CD4-positive, alpha-beta T cell treated with Interferon alpha-2 for 1 hour (primary cell): ENCODE measurements at regions not wholly inside any gene's neighbourhood (a gene's known extent, or its start where the extent isn't known, plus 50 kb on each side); places are given as distances from the start of the nearest gene placed in this dataset.
A peak's percentile ranks its signal among the peaks of the same experiment; 100 is the strongest.

Experiments
- DNase-seq, 2 donors: peaks; one replicate each; pipeline ENCODE4 v3.0.0-alpha.2; 2020 to 2022

GRCh38 chr14:34126586-34126985 is 175.7 kb upstream of the EGLN3 start:
- DNase-seq = no peak

- DNase-seq = no peak
These were observed 173.7 kb upstream of the EGLN3 start for GRCh38 chr14:34124585-34124984.

- DNase-seq = no peak
These were observed 171.8 kb upstream of the EGLN3 start for GRCh38 chr14:34122650-34123049.

GRCh38 chr14:34122081-34122480 is 171.2 kb upstream of the EGLN3 start:
- no peak for DNase-seq

GRCh38 chr14:34120185-34120977 is 169.5 kb upstream of the EGLN3 start:
- no peak for DNase-seq

GRCh38 chr14:34119107-34119858 is 168.4 kb upstream of the EGLN3 start:
- no peak for DNase-seq

- DNase-seq = no peak
These were observed 163.1 kb upstream of the EGLN3 start for GRCh38 chr14:34113991-34114390.

GRCh38 chr14:34113005-34113511 is 162.2 kb upstream of the EGLN3 start:
- no peak for DNase-seq

- no peak for DNase-seq
These were observed 161.1 kb upstream of the EGLN3 start for GRCh38 chr14:34111953-34112352.

GRCh38 chr14:34111505-34111904 is 160.6 kb upstream of the EGLN3 start:
- DNase-seq = no peak

- no peak for DNase-seq
These were observed 159.7 kb upstream of the EGLN3 start for GRCh38 chr14:34110531-34110930.

- no peak for DNase-seq
These were observed 156.6 kb upstream of the EGLN3 start for GRCh38 chr14:34107441-34107840.

- no peak for DNase-seq
These were observed 155.4 kb upstream of the EGLN3 start for GRCh38 chr14:34106310-34106709.

GRCh38 chr14:34104489-34105397 is 153.9 kb upstream of the EGLN3 start:
- DNase-seq = no peak

- no peak for DNase-seq
These were observed 152.3 kb upstream of the EGLN3 start for GRCh38 chr14:34103176-34103575.

GRCh38 chr14:34099635-34100034 is 148.8 kb upstream of the EGLN3 start:
- DNase-seq = no peak

- no peak for DNase-seq
These were observed 148.1 kb upstream of the EGLN3 start for GRCh38 chr14:34098985-34099349.

- DNase-seq = peak in 1 of 2 donors; percentile 45
These were observed 147.4 kb upstream of the EGLN3 start for GRCh38 chr14:34098045-34098984.

GRCh38 chr14:34097644-34098043 is 146.8 kb upstream of the EGLN3 start:
- no peak for DNase-seq

- no peak for DNase-seq
These were observed 143.5 kb upstream of the EGLN3 start for GRCh38 chr14:34094384-34094783.

- DNase-seq = no peak
These were observed 143.0 kb upstream of the EGLN3 start for GRCh38 chr14:34093883-34094282.

GRCh38 chr14:34090451-34090850 is 139.6 kb upstream of the EGLN3 start:
- no peak for DNase-seq
